CD4-positive, alpha-beta memory T cell (primary cell): ENCODE measurements at regions not wholly inside any gene's neighbourhood (a gene's known extent, or its start where the extent isn't known, plus 50 kb on each side); places are given as distances from the start of the nearest gene placed in this dataset.
"Not testable (repeated sequence)": the region's sequence is repeated elsewhere in the genome, so short reads cannot be mapped to it uniquely, and the experiment has no call there.

ENCODE experiments used
- CTCF ChIA-PET: fragments of 350-600 bp; sonication (Branson Sonifier 250); formaldehyde crosslinking; loops from one replicate; lab custom pipeline; 2021; ENCODE audit warnings: inconsistent platforms; ENCODE audit not compliant: partially characterized antibody; lab: Charles Lee
- POLR2A ChIA-PET: fragments of 350-600 bp; sonication (Branson Sonifier 250); formaldehyde crosslinking; loops from one replicate; lab custom pipeline; 2021; ENCODE audit not compliant: partially characterized antibody; lab: Charles Lee
- DNase-seq, 5 donors: peaks; one replicate each; pipeline versions ENCODE4 v3.0.0 to v3.0.0-alpha.2; 2020 to 2022; ENCODE audit warnings: mixed read lengths in 1 of 5
- H3K27ac ChIP-seq: one replicate; pipeline ENCODE4 v1.7.0; 2013; ENCODE audit warnings: low read depth, low read length
- H3K27me3 ChIP-seq: 2 replicates; pipeline ENCODE4 v1.7.0; 2013; ENCODE audit warnings: mild to moderate bottlenecking, low read length, moderate library complexity; ENCODE audit not compliant: insufficient read depth
- H3K36me3 ChIP-seq: 2 replicates; pipeline ENCODE4 v1.7.0; 2013; ENCODE audit warnings: mild to moderate bottlenecking, low read length, moderate library complexity; ENCODE audit not compliant: insufficient read depth
- H3K4me1 ChIP-seq: 2 replicates; pipeline ENCODE4 v1.7.0; 2013; ENCODE audit warnings: mild to moderate bottlenecking, low read length, moderate library complexity; ENCODE audit not compliant: insufficient read depth
- H3K4me3 ChIP-seq, 2 donors: one replicate each; pipeline ENCODE4 v1.7.0; 2013; ENCODE audit warnings: low read length in 2 of 2, mild to moderate bottlenecking in 1 of 2
- H3K9me3 ChIP-seq, 2 donors: one replicate each; pipeline ENCODE4 v1.7.0; 2013; ENCODE audit warnings: low read length in 2 of 2, control low read depth in 1 of 2; ENCODE audit not compliant: control insufficient read depth in 1 of 2
- H3K27ac Mint-ChIP-seq, 7 donors: one replicate each; pipeline ENCODE4 v1.8.0; 2020 to 2021; ENCODE audit warnings: mixed read lengths in 7 of 7, mild to moderate bottlenecking in 6 of 7, inconsistent platforms in 3 of 7, moderate library complexity in 3 of 7
- H3K27me3 Mint-ChIP-seq, 2 donors: one replicate each; pipeline ENCODE4 v1.8.0; 2020 to 2021; ENCODE audit warnings: mixed read lengths in 2 of 2
- H3K36me3 Mint-ChIP-seq, 2 donors: one replicate each; pipeline ENCODE4 v1.8.0; 2020 to 2021; ENCODE audit warnings: mixed read lengths in 2 of 2, inconsistent platforms in 1 of 2, mild to moderate bottlenecking in 1 of 2
- H3K4me1 Mint-ChIP-seq, 4 donors: one replicate each; pipeline ENCODE4 v1.8.0; 2020 to 2021; ENCODE audit warnings: mixed read lengths in 4 of 4, mild to moderate bottlenecking in 1 of 4
- H3K4me3 Mint-ChIP-seq, 8 donors: one replicate each; pipeline ENCODE4 v1.8.0; 2020 to 2021; ENCODE audit warnings: mixed read lengths in 8 of 8, mild to moderate bottlenecking in 7 of 8, moderate library complexity in 6 of 8, inconsistent platforms in 3 of 8
- H3K9me3 Mint-ChIP-seq, 8 donors: one replicate each; pipeline ENCODE4 v1.8.0; 2020 to 2021; ENCODE audit warnings: mixed read lengths in 8 of 8, mild to moderate bottlenecking in 5 of 8, inconsistent platforms in 3 of 8, moderate library complexity in 1 of 8
- intact Hi-C: fragments of 100-400 bp; cut with micrococcal nuclease; formaldehyde crosslinking; loops from one replicate; pipeline ENCODE4 v1.15.1; 2023

- DNase-seq = no peak
- no peak overlapping the region for H3K27ac Mint-ChIP-seq
- intact Hi-C loops = no loop called here
Observed at GRCh38 chr6:109875973-109876372, 102.1 kb upstream of the GPR6 start.

GRCh38 chr6:109877028-109878004, 100.8 kb upstream of the GPR6 start:
- Mint-ChIP-seq H3K9me3 (peaks cover 0 to 4% (median 0%) of the 10 kb centered on the region in 8 donors), H3K27ac (no peak overlapping the region), H3K36me3 (no peaks in the 10 kb centered on the region), H3K27me3 (peaks cover 6 to 12% of the 10 kb centered on the region in 2 donors), H3K4me3 (no peak overlapping the region), H3K4me1 (no peaks in the 10 kb centered on the region)
- H3K9me3 ChIP-seq = no peaks in the 10 kb centered on the region
- H3K36me3 ChIP-seq = no peaks in the 10 kb centered on the region
- no peaks in the 10 kb centered on the region for H3K4me1 ChIP-seq
- POLR2A ChIA-PET = no interaction called here
- no peak overlapping the region for H3K4me3 ChIP-seq
- no peak overlapping the region for H3K27ac ChIP-seq
- CTCF ChIA-PET = no interaction called here
- DNase-seq = no peak
- intact Hi-C loops = no loop called here
- no peaks in the 10 kb centered on the region for H3K27me3 ChIP-seq

More at GRCh38 chr6:109875973-109876372, 102.1 kb upstream of the GPR6 start:
- Histone ChIP-seq H3K4me1 (no peaks in the 10 kb centered on the region), H3K36me3 (no peaks in the 10 kb centered on the region), H3K4me3 (no peak overlapping the region), H3K27ac (no peak overlapping the region), H3K9me3 (no peaks in the 10 kb centered on the region), H3K27me3 (no peaks in the 10 kb centered on the region)
- ChIA-PET POLR2A (no interaction called here), CTCF (interaction anchor here (1.2 kb wide), 1 partner anchor 164 kb away, joined by 4 read pairs; no protein-coding TSS in a partner anchor)
- H3K36me3 Mint-ChIP-seq = no peaks in the 10 kb centered on the region
- H3K9me3 Mint-ChIP-seq = peaks cover 0 to 2% (median 0%) of the 10 kb centered on the region in 8 donors
- H3K4me3 Mint-ChIP-seq = no peak overlapping the region
- H3K4me1 Mint-ChIP-seq = no peaks in the 10 kb centered on the region
- H3K27me3 Mint-ChIP-seq = peaks cover 6 to 13% of the 10 kb centered on the region in 2 donors

- H3K27ac ChIP-seq, H3K4me1 Mint-ChIP-seq, H3K4me1 ChIP-seq, H3K36me3 ChIP-seq, H3K4me3 Mint-ChIP-seq, H3K36me3 Mint-ChIP-seq, H3K27me3 ChIP-seq, H3K4me3 ChIP-seq, DNase-seq, H3K27ac Mint-ChIP-seq, CTCF ChIA-PET, intact Hi-C loops, POLR2A ChIA-PET, H3K9me3 ChIP-seq, H3K9me3 Mint-ChIP-seq: not testable (repeated sequence)
- peaks cover 4 to 12% of the 10 kb centered on the region in 2 donors for H3K27me3 Mint-ChIP-seq
Observed at GRCh38 chr6:109878005-109878690, 100.0 kb upstream of the GPR6 start.

GRCh38 chr6:109879081-109879480, 99.0 kb upstream of the GPR6 start:
- H3K27me3 Mint-ChIP-seq = peaks cover 4 to 12% of the 10 kb centered on the region in 2 donors
- H3K27ac ChIP-seq, intact Hi-C loops, H3K27ac Mint-ChIP-seq, H3K36me3 ChIP-seq, H3K4me1 Mint-ChIP-seq, H3K4me3 ChIP-seq, H3K36me3 Mint-ChIP-seq, H3K27me3 ChIP-seq, CTCF ChIA-PET, H3K9me3 Mint-ChIP-seq, DNase-seq, H3K9me3 ChIP-seq, H3K4me1 ChIP-seq, POLR2A ChIA-PET, H3K4me3 Mint-ChIP-seq: not testable (repeated sequence)

GRCh38 chr6:109879521-109879920, 98.6 kb upstream of the GPR6 start:
- Mint-ChIP-seq H3K4me1 (no peaks in the 10 kb centered on the region), H3K27me3 (peaks cover 4 to 12% of the 10 kb centered on the region in 2 donors), H3K36me3 (no peaks in the 10 kb centered on the region), H3K27ac (no peak overlapping the region), H3K9me3 (peaks cover 0 to 4% (median 0%) of the 10 kb centered on the region in 8 donors), H3K4me3 (no peak overlapping the region)
- H3K4me1 ChIP-seq = no peaks in the 10 kb centered on the region
- H3K9me3 ChIP-seq = no peaks in the 10 kb centered on the region
- H3K27ac ChIP-seq = no peak overlapping the region
- ChIA-PET CTCF (no interaction called here), POLR2A (no interaction called here)
- H3K27me3 ChIP-seq = no peaks in the 10 kb centered on the region
- DNase-seq = no peak
- no peak overlapping the region for H3K4me3 ChIP-seq
- no peaks in the 10 kb centered on the region for H3K36me3 ChIP-seq
- intact Hi-C loops = no loop called here

GRCh38 chr6:109881069-109881468, 97.0 kb upstream of the GPR6 start:
- POLR2A ChIA-PET, H3K4me3 Mint-ChIP-seq, H3K9me3 ChIP-seq, CTCF ChIA-PET, H3K9me3 Mint-ChIP-seq, H3K4me3 ChIP-seq, H3K36me3 Mint-ChIP-seq, H3K4me1 Mint-ChIP-seq, H3K27me3 Mint-ChIP-seq, intact Hi-C loops, H3K36me3 ChIP-seq, DNase-seq, H3K27me3 ChIP-seq, H3K4me1 ChIP-seq, H3K27ac ChIP-seq, H3K27ac Mint-ChIP-seq: not testable (repeated sequence)

- H3K4me3 ChIP-seq, H3K27me3 Mint-ChIP-seq, H3K4me3 Mint-ChIP-seq, H3K9me3 ChIP-seq, H3K27ac Mint-ChIP-seq, H3K27ac ChIP-seq, H3K4me1 ChIP-seq, CTCF ChIA-PET, H3K27me3 ChIP-seq, POLR2A ChIA-PET, intact Hi-C loops, H3K9me3 Mint-ChIP-seq, DNase-seq, H3K36me3 ChIP-seq, H3K36me3 Mint-ChIP-seq, H3K4me1 Mint-ChIP-seq: not testable (repeated sequence)
Observed at GRCh38 chr6:109881953-109882490, 96.1 kb upstream of the GPR6 start.
